ENCODE measurements at regions not wholly inside any gene's neighbourhood (a gene's known extent, or its start where the extent isn't known, plus 50 kb on each side); places are given as distances from the start of the nearest gene placed in this dataset.

GRCh38 chr6:44705596-44705995, 318.1 kb downstream of the CDC5L start:
- no peak overlapping the region for H3K27ac Mint-ChIP-seq
- no peaks in the 10 kb centered on the region for H3K36me3 Mint-ChIP-seq (ENCODE audit: low read depth)
- H3K9me3 Mint-ChIP-seq: peaks cover 6% of the 10 kb centered on the region
- peaks cover 51% of the 10 kb centered on the region for H3K4me1 Mint-ChIP-seq (ENCODE audit: low read depth)
- H3K27me3 Mint-ChIP-seq: no peaks in the 10 kb centered on the region
- DNase-seq: no peak
- H3K4me3 Mint-ChIP-seq: no peak overlapping the region

- Mint-ChIP-seq H3K4me1 (ENCODE audit: low read depth) (peaks cover 51% of the 10 kb centered on the region), H3K27me3 (no peaks in the 10 kb centered on the region), H3K36me3 (ENCODE audit: low read depth) (no peaks in the 10 kb centered on the region), H3K4me3 (no peak overlapping the region), H3K27ac (no peak overlapping the region), H3K9me3 (peaks cover 6% of the 10 kb centered on the region)
- no peak for DNase-seq
Measured at GRCh38 chr6:44706011-44706410, 318.5 kb downstream of the CDC5L start.

DNA sequence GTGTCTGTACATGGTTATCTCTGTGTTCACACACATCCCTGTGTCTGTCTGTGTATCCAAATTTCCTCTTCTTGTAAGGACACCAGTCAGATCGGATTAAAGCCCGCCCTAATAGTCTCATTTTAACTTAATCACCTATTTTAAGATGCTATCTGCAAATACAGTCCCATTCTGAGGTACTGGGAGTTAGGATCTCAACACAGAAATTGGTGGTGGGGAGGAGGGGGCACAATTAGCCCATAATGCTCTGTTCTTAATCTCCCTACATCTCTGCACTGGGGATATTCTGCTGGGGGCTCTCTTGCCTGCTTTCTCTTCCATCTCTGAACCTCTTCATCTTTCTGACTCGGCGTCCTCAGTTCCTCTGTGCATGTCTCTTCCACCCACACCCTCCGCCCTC, 320.7 kb downstream of the CDC5L start:
- DNase-seq: no peak
- H3K36me3 Mint-ChIP-seq (ENCODE audit: low read depth): no peaks in the 10 kb centered on the region
- no peak overlapping the region for H3K4me3 Mint-ChIP-seq
- H3K4me1 Mint-ChIP-seq (ENCODE audit: low read depth): peaks cover 35% of the 10 kb centered on the region
- H3K9me3 Mint-ChIP-seq: peaks cover 6% of the 10 kb centered on the region
- H3K27me3 Mint-ChIP-seq: no peaks in the 10 kb centered on the region
- peak overlapping the region; percentile 8 for H3K27ac Mint-ChIP-seq

GRCh38 chr6:44712353-44713111, 325.0 kb downstream of the CDC5L start:
- H3K27ac Mint-ChIP-seq: no peak overlapping the region
- H3K27me3 Mint-ChIP-seq: no peaks in the 10 kb centered on the region
- H3K9me3 Mint-ChIP-seq: peaks cover 6% of the 10 kb centered on the region
- peaks cover 13% of the 10 kb centered on the region for H3K4me1 Mint-ChIP-seq (ENCODE audit: low read depth)
- H3K4me3 Mint-ChIP-seq: no peak overlapping the region
- DNase-seq: no peak
- no peaks in the 10 kb centered on the region for H3K36me3 Mint-ChIP-seq (ENCODE audit: low read depth)

GRCh38 chr6:44715188-44715587, 327.7 kb downstream of the CDC5L start:
- H3K4me1 Mint-ChIP-seq (ENCODE audit: low read depth): no peaks in the 10 kb centered on the region
- DNase-seq: no peak
- no peaks in the 10 kb centered on the region for H3K27me3 Mint-ChIP-seq
- H3K9me3 Mint-ChIP-seq: no peaks in the 10 kb centered on the region
- H3K27ac Mint-ChIP-seq: no peak overlapping the region
- H3K4me3 Mint-ChIP-seq: no peak overlapping the region
- H3K36me3 Mint-ChIP-seq (ENCODE audit: low read depth): no peaks in the 10 kb centered on the region

DNA sequence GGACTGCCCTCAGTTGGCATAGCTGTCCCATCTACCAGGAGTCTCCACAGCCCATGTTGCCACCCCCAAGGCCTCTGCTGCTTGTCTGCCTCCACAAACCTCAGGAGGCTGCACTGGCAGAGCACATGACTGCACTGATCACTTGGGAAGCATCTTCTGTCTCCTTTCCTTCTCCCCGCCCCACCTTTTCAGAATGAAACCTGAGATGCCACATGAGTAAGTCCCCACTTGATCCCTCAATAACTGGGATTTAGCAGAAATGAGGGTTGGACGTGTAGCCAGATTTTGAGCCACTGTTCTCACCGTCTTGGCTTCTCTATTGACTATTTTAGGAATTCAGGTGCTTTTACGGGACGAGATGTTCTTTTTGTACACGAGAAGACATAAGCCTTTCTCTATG, 328.4 kb downstream of the CDC5L start:
- no peaks in the 10 kb centered on the region for H3K36me3 Mint-ChIP-seq (ENCODE audit: low read depth)
- DNase-seq: no peak
- no peak overlapping the region for H3K27ac Mint-ChIP-seq
- H3K9me3 Mint-ChIP-seq: no peaks in the 10 kb centered on the region
- H3K27me3 Mint-ChIP-seq: no peaks in the 10 kb centered on the region
- no peak overlapping the region for H3K4me3 Mint-ChIP-seq
- no peaks in the 10 kb centered on the region for H3K4me1 Mint-ChIP-seq (ENCODE audit: low read depth)

DNA sequence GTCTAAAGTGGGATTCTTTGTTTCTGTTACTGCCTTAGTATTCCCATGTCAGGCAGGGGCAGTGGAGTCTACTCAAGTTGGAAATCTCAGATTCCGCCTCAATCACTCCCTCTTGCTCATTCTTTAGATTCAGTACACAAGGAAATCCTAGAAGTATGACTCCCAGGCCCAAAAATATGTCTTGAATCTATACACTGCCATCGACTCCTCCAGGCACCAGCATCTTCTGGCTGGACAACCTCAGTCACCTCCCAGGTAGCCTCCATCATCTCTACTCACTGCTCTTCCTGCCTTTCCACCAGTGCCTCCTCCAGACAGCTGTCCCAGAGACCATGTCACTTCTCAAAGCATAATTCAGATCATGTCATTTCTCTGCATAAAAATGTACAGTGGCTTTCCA, 329.9 kb downstream of the CDC5L start:
- Mint-ChIP-seq H3K9me3 (no peaks in the 10 kb centered on the region), H3K4me3 (no peak overlapping the region), H3K27me3 (no peaks in the 10 kb centered on the region), H3K27ac (no peak overlapping the region), H3K36me3 (ENCODE audit: low read depth) (no peaks in the 10 kb centered on the region), H3K4me1 (ENCODE audit: low read depth) (no peaks in the 10 kb centered on the region)
- DNase-seq: no peak

DNA sequence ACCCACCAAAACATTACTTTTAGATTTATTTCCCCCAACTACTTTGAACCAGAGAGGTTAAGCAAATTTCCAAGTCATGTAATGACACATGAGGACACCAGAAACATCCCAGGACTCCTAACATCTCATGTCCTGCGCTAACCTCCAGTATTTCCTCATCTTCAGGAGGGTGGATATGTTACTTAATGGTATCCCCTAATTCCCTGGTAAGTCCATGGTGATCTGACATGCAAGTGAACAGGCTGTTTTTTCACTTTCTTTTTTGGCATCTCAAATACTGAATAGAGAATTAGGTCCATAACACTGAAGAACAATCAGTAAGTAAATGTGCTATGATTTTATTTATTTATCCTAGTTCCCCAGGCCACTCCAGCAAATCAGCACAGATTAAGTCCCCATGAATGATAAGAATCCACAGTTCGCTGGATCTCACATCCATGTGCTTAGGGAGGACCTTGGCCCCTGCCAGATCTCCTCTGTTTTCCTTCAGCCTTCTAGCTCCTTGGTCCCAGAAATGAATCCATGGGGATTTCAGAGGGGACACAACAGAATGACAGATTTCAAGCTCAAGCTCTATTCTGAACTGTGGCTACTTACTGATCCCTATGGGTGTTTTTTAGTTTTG, 334.6 kb downstream of the CDC5L start:
- Mint-ChIP-seq H3K36me3 (ENCODE audit: low read depth) (no peaks in the 10 kb centered on the region), H3K27ac (no peak overlapping the region), H3K4me3 (no peak overlapping the region), H3K27me3 (no peaks in the 10 kb centered on the region), H3K4me1 (ENCODE audit: low read depth) (no peaks in the 10 kb centered on the region), H3K9me3 (no peaks in the 10 kb centered on the region)
- DNase-seq: no peak

GRCh38 chr6:44722736-44723135, 335.2 kb downstream of the CDC5L start:
- Mint-ChIP-seq H3K4me3 (no peak overlapping the region), H3K9me3 (no peaks in the 10 kb centered on the region), H3K4me1 (ENCODE audit: low read depth) (no peaks in the 10 kb centered on the region), H3K36me3 (ENCODE audit: low read depth) (no peaks in the 10 kb centered on the region), H3K27me3 (no peaks in the 10 kb centered on the region), H3K27ac (no peak overlapping the region)
- DNase-seq: no peak

- Mint-ChIP-seq H3K27ac (no peak overlapping the region), H3K36me3 (ENCODE audit: low read depth) (no peaks in the 10 kb centered on the region), H3K27me3 (no peaks in the 10 kb centered on the region), H3K9me3 (no peaks in the 10 kb centered on the region), H3K4me3 (no peak overlapping the region), H3K4me1 (ENCODE audit: low read depth) (no peaks in the 10 kb centered on the region)
- DNase-seq: no peak
Measured at GRCh38 chr6:44723439-44724197, 336.1 kb downstream of the CDC5L start.

- Mint-ChIP-seq H3K9me3 (no peaks in the 10 kb centered on the region), H3K4me1 (ENCODE audit: low read depth) (no peaks in the 10 kb centered on the region)
- DNase-seq: no peak
Measured at GRCh38 chr6:44725070-44725469, 337.6 kb downstream of the CDC5L start.

DNA sequence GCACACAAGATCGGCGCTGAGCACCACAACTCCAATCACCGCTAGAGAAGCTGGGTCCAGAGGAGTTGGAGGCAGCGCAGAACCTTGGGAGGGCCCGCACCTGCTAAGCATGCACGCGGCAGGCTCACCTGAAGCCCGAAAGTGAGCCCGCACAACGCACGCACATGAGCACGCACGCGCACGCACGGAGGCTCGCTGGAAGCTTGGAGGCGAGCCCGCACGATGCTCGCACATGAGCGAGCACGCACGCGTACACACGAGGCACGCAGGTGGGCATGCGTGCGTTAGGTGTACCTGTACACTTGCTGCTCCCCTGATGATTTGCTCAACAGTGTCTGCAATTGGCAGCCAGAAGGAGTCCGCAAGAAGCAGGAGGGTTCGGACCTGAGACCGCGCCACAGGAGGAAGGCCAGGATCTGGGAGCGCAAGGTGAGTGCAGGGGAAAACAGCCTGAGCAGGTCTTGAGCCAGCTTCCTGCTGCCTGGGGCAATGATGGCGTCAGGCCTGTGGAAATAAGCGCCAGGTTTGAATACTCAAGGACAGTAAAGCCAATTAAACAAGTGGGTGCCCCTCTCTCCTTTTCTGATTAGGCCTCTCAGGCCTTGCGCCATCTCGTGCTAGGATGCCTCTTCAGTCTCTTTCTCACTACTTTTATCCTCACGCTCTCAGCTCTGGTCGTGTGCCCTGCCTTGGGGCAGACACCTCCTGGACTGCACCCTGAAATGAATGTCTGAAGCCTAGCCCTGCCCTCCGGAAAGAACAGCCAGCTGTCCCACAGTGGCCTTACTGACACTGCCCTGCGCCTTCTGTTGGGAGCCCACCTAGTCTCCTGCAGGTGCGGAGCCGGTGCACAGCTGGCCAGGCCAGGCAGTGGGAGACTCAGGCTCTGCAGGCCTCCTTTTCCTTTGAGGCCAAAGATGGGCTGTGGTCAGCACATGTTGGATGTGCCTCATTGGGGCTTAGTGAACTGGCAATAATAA, 340.4 kb downstream of the CDC5L start:
- Mint-ChIP-seq H3K4me1 (ENCODE audit: low read depth) (no peaks in the 10 kb centered on the region), H3K4me3 (no peak overlapping the region), H3K36me3 (ENCODE audit: low read depth) (no peaks in the 10 kb centered on the region), H3K27me3 (no peaks in the 10 kb centered on the region), H3K27ac (no peak overlapping the region), H3K9me3 (no peaks in the 10 kb centered on the region)
- DNase-seq: no peak

More at GRCh38 chr6:44725070-44725469, 337.6 kb downstream of the CDC5L start:
- no peaks in the 10 kb centered on the region for H3K27me3 Mint-ChIP-seq
- no peaks in the 10 kb centered on the region for H3K36me3 Mint-ChIP-seq (ENCODE audit: low read depth)
- H3K4me3 Mint-ChIP-seq: no peak overlapping the region
- H3K27ac Mint-ChIP-seq: no peak overlapping the region

DNA sequence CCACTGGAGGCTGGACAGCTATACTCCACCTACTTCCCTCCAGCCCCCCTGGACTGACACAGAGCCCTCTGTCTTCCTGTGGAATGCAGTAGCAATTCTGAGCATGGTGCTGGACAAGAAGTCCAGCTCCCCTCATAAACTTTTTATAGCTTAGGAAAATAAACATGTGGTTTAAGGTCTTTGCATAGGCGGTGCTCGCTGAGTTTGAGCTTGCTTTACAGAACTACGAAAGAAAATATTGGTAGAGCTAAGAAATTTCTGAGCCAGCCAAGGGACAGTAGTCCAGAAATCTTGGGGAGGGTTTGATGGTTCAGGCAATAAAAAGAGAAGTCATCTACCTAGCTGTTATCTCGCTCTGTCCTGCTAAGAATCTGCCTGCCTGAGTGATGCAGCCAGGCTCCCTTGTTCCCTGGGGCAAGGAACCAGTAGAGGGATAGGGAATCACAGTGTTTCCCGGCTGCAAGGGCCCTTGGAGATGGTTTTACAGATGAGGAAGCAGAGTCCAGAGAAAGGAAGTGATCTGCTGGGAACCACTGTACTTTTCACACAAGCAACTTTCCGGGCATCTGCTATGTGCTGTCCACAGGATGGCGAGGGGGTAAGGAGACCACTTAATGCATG, 343.4 kb downstream of the CDC5L start:
- no peaks in the 10 kb centered on the region for H3K9me3 Mint-ChIP-seq
- H3K4me3 Mint-ChIP-seq: no peak overlapping the region
- DNase-seq: no peak
- H3K36me3 Mint-ChIP-seq (ENCODE audit: low read depth): no peaks in the 10 kb centered on the region
- no peak overlapping the region for H3K27ac Mint-ChIP-seq
- H3K27me3 Mint-ChIP-seq: no peaks in the 10 kb centered on the region
- peaks cover 14% of the 10 kb centered on the region for H3K4me1 Mint-ChIP-seq (ENCODE audit: low read depth)

All from activated T-cell treated with anti-CD3 and anti-CD28 coated beads, Interleukin-2, amount 50 U/mL, for 24 hours (primary cell).